ENCODE measurements at regions not wholly inside any gene's neighbourhood (a gene's known extent, or its start where the extent isn't known, plus 50 kb on each side); places are given as distances from the start of the nearest gene placed in this dataset.

- TF ChIP-seq CTCF (tag by site-specific recombination; IDR thresholded peaks at IDR 0.05) (no peak), TCF7L2 (IDR thresholded peaks at IDR 0.05; ENCODE audit: borderline replicate concordance, low read depth, low read length) (no peak), ZNF138 (tag by site-specific recombination; IDR thresholded peaks at IDR 0.05; ENCODE audit: borderline replicate concordance) (no peak), REST (tag by site-specific recombination; IDR thresholded peaks at IDR 0.05) (no peak), YY1 (tag by site-specific recombination; IDR thresholded peaks at IDR 0.05) (no peak)
These were observed 50.5 kb upstream of the PGBD5 start for GRCh38 chr1:230476622-230477003.
